HL-60 (cell line): ENCODE measurements at regions not wholly inside any gene's neighbourhood (a gene's known extent, or its start where the extent isn't known, plus 50 kb on each side); places are given as distances from the start of the nearest gene placed in this dataset.

ENCODE experiments used
- DNase-seq, 2 experiments: peaks; one replicate each; pipeline ENCODE4 v3.0.0-alpha.2; 2010 to 2020; ENCODE audit warnings: low read depth in 1 of 2, low spot score in 1 of 2
- H3K27ac ChIP-seq: fragments of 250-450 bp; sonication (Bioruptor Pico); replicated peaks from 2 replicates; pipeline ENCODE4 v1.5.1; 2020; ENCODE audit warnings: mild to moderate bottlenecking, moderate library complexity
- H3K27me3 ChIP-seq: fragments of 250-450 bp; sonication (Bioruptor Pico); 2 replicates; pipeline ENCODE4 v1.5.1; 2021; ENCODE audit warnings: mild to moderate bottlenecking, moderate library complexity; ENCODE audit not compliant: insufficient read depth, poor library complexity, severe bottlenecking
- H3K4me3 ChIP-seq: replicated peaks from 2 replicates; pipeline ENCODE4 v1.5.1; 2011; ENCODE audit warnings: mild to moderate bottlenecking, control low read depth, low read length; ENCODE audit not compliant: insufficient read depth
- GABPA ChIP-seq: IDR thresholded peaks from 2 replicates; pipeline ENCODE4 v1.6.1; 2012; ENCODE audit warnings: low read depth
- POLR2AphosphoS5 ChIP-seq: IDR thresholded peaks from 2 replicates; pipeline ENCODE4 v1.6.1; 2012; ENCODE audit warnings: low read depth
- SPI1 ChIP-seq: IDR thresholded peaks from 2 replicates; pipeline ENCODE4 v1.6.1; 2012; ENCODE audit warnings: low read depth, mild to moderate bottlenecking, borderline replicate concordance
- TF ChIP-seq, protein P1 (sequence below): IDR thresholded peaks from one replicate; pipeline ENCODE4 v1.5.1; 2011; ENCODE audit warnings: low read length, control low read depth, inconsistent platforms; ENCODE audit not compliant: insufficient read depth
- TF ChIP-seq, protein P2 (sequence below): IDR thresholded peaks from 2 replicates; pipeline ENCODE4 v1.6.1; 2012; ENCODE audit warnings: low read depth; ENCODE audit not compliant: insufficient replicate concordance

GRCh38 chr7:67683628-67684027 lies 687.0 kb downstream of the TYW1 start:
- DNase-seq: no peak
- Histone ChIP-seq H3K27me3 (no peaks in the 10 kb centered on the region), H3K4me3 (no peak overlapping the region), H3K27ac (no peak overlapping the region)
- TF ChIP-seq POLR2AphosphoS5: no peak

GRCh38 chr7:67690700-67691099 lies 694.1 kb downstream of the TYW1 start:
- DNase-seq: no peak
- Histone ChIP-seq H3K27ac (no peak overlapping the region), H3K27me3 (no peaks in the 10 kb centered on the region), H3K4me3 (no peak overlapping the region)
- TF ChIP-seq POLR2AphosphoS5 (no peak), GABPA (no peak), SPI1 (no peak)
- TF ChIP-seq, protein P1, sequence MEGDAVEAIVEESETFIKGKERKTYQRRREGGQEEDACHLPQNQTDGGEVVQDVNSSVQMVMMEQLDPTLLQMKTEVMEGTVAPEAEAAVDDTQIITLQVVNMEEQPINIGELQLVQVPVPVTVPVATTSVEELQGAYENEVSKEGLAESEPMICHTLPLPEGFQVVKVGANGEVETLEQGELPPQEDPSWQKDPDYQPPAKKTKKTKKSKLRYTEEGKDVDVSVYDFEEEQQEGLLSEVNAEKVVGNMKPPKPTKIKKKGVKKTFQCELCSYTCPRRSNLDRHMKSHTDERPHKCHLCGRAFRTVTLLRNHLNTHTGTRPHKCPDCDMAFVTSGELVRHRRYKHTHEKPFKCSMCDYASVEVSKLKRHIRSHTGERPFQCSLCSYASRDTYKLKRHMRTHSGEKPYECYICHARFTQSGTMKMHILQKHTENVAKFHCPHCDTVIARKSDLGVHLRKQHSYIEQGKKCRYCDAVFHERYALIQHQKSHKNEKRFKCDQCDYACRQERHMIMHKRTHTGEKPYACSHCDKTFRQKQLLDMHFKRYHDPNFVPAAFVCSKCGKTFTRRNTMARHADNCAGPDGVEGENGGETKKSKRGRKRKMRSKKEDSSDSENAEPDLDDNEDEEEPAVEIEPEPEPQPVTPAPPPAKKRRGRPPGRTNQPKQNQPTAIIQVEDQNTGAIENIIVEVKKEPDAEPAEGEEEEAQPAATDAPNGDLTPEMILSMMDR: no peak
- TF ChIP-seq, protein P2, sequence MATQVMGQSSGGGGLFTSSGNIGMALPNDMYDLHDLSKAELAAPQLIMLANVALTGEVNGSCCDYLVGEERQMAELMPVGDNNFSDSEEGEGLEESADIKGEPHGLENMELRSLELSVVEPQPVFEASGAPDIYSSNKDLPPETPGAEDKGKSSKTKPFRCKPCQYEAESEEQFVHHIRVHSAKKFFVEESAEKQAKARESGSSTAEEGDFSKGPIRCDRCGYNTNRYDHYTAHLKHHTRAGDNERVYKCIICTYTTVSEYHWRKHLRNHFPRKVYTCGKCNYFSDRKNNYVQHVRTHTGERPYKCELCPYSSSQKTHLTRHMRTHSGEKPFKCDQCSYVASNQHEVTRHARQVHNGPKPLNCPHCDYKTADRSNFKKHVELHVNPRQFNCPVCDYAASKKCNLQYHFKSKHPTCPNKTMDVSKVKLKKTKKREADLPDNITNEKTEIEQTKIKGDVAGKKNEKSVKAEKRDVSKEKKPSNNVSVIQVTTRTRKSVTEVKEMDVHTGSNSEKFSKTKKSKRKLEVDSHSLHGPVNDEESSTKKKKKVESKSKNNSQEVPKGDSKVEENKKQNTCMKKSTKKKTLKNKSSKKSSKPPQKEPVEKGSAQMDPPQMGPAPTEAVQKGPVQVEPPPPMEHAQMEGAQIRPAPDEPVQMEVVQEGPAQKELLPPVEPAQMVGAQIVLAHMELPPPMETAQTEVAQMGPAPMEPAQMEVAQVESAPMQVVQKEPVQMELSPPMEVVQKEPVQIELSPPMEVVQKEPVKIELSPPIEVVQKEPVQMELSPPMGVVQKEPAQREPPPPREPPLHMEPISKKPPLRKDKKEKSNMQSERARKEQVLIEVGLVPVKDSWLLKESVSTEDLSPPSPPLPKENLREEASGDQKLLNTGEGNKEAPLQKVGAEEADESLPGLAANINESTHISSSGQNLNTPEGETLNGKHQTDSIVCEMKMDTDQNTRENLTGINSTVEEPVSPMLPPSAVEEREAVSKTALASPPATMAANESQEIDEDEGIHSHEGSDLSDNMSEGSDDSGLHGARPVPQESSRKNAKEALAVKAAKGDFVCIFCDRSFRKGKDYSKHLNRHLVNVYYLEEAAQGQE: no peak

- H3K4me3 ChIP-seq: no peak overlapping the region
- no peaks in the 10 kb centered on the region for H3K27me3 ChIP-seq
- no peak overlapping the region for H3K27ac ChIP-seq
- no peak for DNase-seq
- TF ChIP-seq, protein P2: no peak
- no peak for TF ChIP-seq GABPA
- TF ChIP-seq SPI1: no peak
- no peak for TF ChIP-seq POLR2AphosphoS5
- TF ChIP-seq, protein P1: no peak
Measured at GRCh38 chr7:67692425-67692824, 695.8 kb downstream of the TYW1 start.

DNA sequence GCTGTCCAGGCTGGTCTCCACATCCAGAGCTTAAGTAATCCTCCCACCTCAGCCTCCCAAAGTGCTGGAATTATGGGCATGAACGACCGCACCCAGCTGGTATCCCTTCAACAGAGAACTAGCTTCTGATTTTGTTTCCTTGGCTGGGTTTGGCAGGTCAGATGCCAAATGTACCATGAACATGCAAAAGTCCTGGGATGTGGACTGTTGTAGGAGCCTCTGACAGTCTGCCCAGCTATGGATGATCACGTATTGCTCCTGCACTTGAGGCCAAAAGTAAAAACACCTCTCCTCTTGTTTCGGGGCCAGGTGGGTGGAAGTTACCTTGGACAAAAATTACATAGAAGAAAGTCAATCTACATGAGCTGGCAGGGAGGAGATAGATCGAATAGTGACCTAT lies 699.5 kb downstream of the TYW1 start:
- no peak overlapping the region for H3K27ac ChIP-seq
- no peak overlapping the region for H3K4me3 ChIP-seq
- no peak for DNase-seq
- H3K27me3 ChIP-seq: no peaks in the 10 kb centered on the region
- TF ChIP-seq SPI1: no peak
- TF ChIP-seq, protein P1: no peak
- TF ChIP-seq, protein P2: no peak
- no peak for TF ChIP-seq POLR2AphosphoS5
- no peak for TF ChIP-seq GABPA
